GM19239 (cell line): ENCODE measurements at regions not wholly inside any gene's neighbourhood (a gene's known extent, or its start where the extent isn't known, plus 50 kb on each side); places are given as distances from the start of the nearest gene placed in this dataset.

Experiments used
- DNase-seq: peaks from one replicate; pipeline ENCODE4 v3.0.0; 2011; ENCODE audit warnings: low spot score; ENCODE audit not compliant: insufficient read length
- FAIRE-seq: peaks from 2 replicates; lab custom pipeline; 2011; peaks lifted over from hg19 to GRCh38; lab: Jason Lieb, UNC

GRCh38 chr13:74389056-74389455 is 254.9 kb upstream of the KLF12 start:
- FAIRE-seq (no peak), DNase-seq (no peak)

- DNase-seq = no peak
- FAIRE-seq = no peak
Measured at GRCh38 chr13:74388626-74389025, 254.4 kb upstream of the KLF12 start.

GRCh38 chr13:74372511-74372910 is 238.3 kb upstream of the KLF12 start:
- no peak for DNase-seq
- no peak for FAIRE-seq

GRCh38 chr13:74367193-74367592 is 233.0 kb upstream of the KLF12 start:
- FAIRE-seq (no peak), DNase-seq (no peak)

- DNase-seq (no peak), FAIRE-seq (no peak)
Measured at GRCh38 chr13:74361274-74361673, 227.1 kb upstream of the KLF12 start.

- DNase-seq (no peak), FAIRE-seq (no peak)
Measured at GRCh38 chr13:74346960-74347359, 212.8 kb upstream of the KLF12 start.

- FAIRE-seq (no peak), DNase-seq (no peak)
Measured at GRCh38 chr13:74338341-74338740, 204.1 kb upstream of the KLF12 start.

GRCh38 chr13:74336546-74336945 is 202.3 kb upstream of the KLF12 start:
- no peak for DNase-seq
- no peak for FAIRE-seq

GRCh38 chr13:74335370-74335769 is 201.2 kb upstream of the KLF12 start:
- DNase-seq (no peak), FAIRE-seq (no peak)

GRCh38 chr13:74329962-74330361 is 195.8 kb upstream of the KLF12 start:
- no peak for FAIRE-seq
- DNase-seq = no peak

GRCh38 chr13:74325106-74325505 is 190.9 kb upstream of the KLF12 start:
- DNase-seq (no peak), FAIRE-seq (no peak)

GRCh38 chr13:74324338-74324737 is 190.1 kb upstream of the KLF12 start:
- DNase-seq (no peak), FAIRE-seq (no peak)

- FAIRE-seq (no peak), DNase-seq (no peak)
Measured at GRCh38 chr13:74322562-74322961, 188.4 kb upstream of the KLF12 start.

- FAIRE-seq (no peak), DNase-seq (no peak)
Measured at GRCh38 chr13:74320282-74320681, 186.1 kb upstream of the KLF12 start.

- FAIRE-seq = no peak
Measured at GRCh38 chr13:74316547-74316946, 182.3 kb upstream of the KLF12 start.

GRCh38 chr13:74306496-74306895 is 172.3 kb upstream of the KLF12 start:
- no peak for DNase-seq
- no peak for FAIRE-seq

More at GRCh38 chr13:74316547-74316946, 182.3 kb upstream of the KLF12 start:
- no peak for DNase-seq

GRCh38 chr13:74305876-74306275 is 171.7 kb upstream of the KLF12 start:
- DNase-seq = no peak
- FAIRE-seq = no peak

- no peak for DNase-seq
- no peak for FAIRE-seq
Measured at GRCh38 chr13:74301258-74301935, 167.2 kb upstream of the KLF12 start.

- no peak for DNase-seq
- FAIRE-seq = no peak
Measured at GRCh38 chr13:74300162-74300561, 166.0 kb upstream of the KLF12 start.

- no peak for DNase-seq
- no peak for FAIRE-seq
Measured at GRCh38 chr13:74299721-74300120, 165.5 kb upstream of the KLF12 start.

GRCh38 chr13:74298923-74299322 is 164.7 kb upstream of the KLF12 start:
- DNase-seq (no peak), FAIRE-seq (no peak)
